Nephron progenitor cell (in vitro differentiated cells): ENCODE measurements at regions not wholly inside any gene's neighbourhood (a gene's known extent, or its start where the extent isn't known, plus 50 kb on each side); places are given as distances from the start of the nearest gene placed in this dataset.

ENCODE experiments used
- DNase-seq: peaks from one replicate; pipeline ENCODE4 v3.0.0; 2021
- H3K27ac Mint-ChIP-seq: 2 replicates; pipeline ENCODE4 v1.8.0; 2021; ENCODE audit warnings: mild to moderate bottlenecking, moderate library complexity, mixed read lengths
- H3K27me3 Mint-ChIP-seq: 2 replicates; pipeline ENCODE4 v1.8.0; 2021; ENCODE audit warnings: mild to moderate bottlenecking, low read depth, mixed read lengths; ENCODE audit not compliant: poor library complexity
- H3K36me3 Mint-ChIP-seq: 2 replicates; pipeline ENCODE4 v1.8.0; 2021; ENCODE audit warnings: low read depth, mixed read lengths
- H3K4me1 Mint-ChIP-seq: 2 replicates; pipeline ENCODE4 v1.8.0; 2021; ENCODE audit warnings: mixed read lengths
- H3K4me3 Mint-ChIP-seq: 2 replicates; pipeline ENCODE4 v1.8.0; 2021; ENCODE audit warnings: mild to moderate bottlenecking, moderate library complexity, mixed read lengths
- H3K9me3 Mint-ChIP-seq: 2 replicates; pipeline ENCODE4 v1.8.0; 2021; ENCODE audit warnings: mild to moderate bottlenecking, moderate library complexity, mixed read lengths
- TF ChIP-seq, protein P1 (sequence below): fragments of 200-600 bp; sonication (generic); IDR thresholded peaks from 2 replicates; pipeline ENCODE4 v1.5.0; 2021; ENCODE audit warnings: antibody characterized with exemption

DNA sequence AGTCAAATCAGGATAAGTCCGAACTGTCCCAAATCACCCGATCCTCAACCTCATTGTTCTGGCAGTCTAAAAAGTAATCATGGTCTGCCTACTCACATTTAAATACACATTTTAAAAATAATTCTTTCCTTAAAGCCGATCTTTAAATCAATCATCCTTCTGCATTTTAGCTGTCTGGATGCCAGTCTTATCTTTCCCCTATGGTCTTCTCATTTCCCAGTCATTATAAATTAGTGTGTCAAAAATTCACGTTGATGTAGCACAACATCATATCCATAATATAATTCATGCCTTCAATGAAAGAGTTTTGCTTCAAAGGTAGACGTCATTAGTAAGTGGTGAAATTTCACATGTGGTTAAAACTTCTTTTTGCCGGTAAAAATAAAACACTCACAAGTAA lies 108.1 kb upstream of the FRG1 start:
- no peaks in the 10 kb centered on the region for H3K27me3 Mint-ChIP-seq
- no peak overlapping the region for H3K27ac Mint-ChIP-seq
- DNase-seq = no peak
- H3K36me3 Mint-ChIP-seq = no peaks in the 10 kb centered on the region
- peaks cover 88% of the 10 kb centered on the region for H3K9me3 Mint-ChIP-seq
- no peaks in the 10 kb centered on the region for H3K4me1 Mint-ChIP-seq
- no peak overlapping the region for H3K4me3 Mint-ChIP-seq
- TF ChIP-seq, protein P1, sequence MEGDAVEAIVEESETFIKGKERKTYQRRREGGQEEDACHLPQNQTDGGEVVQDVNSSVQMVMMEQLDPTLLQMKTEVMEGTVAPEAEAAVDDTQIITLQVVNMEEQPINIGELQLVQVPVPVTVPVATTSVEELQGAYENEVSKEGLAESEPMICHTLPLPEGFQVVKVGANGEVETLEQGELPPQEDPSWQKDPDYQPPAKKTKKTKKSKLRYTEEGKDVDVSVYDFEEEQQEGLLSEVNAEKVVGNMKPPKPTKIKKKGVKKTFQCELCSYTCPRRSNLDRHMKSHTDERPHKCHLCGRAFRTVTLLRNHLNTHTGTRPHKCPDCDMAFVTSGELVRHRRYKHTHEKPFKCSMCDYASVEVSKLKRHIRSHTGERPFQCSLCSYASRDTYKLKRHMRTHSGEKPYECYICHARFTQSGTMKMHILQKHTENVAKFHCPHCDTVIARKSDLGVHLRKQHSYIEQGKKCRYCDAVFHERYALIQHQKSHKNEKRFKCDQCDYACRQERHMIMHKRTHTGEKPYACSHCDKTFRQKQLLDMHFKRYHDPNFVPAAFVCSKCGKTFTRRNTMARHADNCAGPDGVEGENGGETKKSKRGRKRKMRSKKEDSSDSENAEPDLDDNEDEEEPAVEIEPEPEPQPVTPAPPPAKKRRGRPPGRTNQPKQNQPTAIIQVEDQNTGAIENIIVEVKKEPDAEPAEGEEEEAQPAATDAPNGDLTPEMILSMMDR = no peak

DNA sequence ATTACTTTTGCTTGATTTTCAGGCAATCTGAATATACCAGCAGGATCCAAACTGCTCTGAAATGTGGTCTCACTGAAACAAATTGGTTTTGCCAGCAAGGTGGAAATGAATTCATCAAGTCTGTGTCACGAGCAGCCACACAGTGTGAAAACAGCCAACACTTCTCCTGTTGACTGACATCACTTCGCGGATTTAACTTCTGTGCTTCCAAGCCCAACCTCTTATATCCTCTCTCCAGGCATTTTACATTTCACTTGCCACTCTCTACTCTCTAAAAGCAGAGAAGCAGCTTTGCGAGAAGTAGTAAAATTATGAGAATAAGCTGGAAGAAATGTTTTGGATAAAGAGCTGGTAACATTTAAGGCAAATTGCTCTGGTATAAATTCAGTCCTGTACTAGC lies 106.1 kb upstream of the FRG1 start:
- Mint-ChIP-seq H3K4me1 (no peaks in the 10 kb centered on the region), H3K27ac (no peak overlapping the region), H3K36me3 (no peaks in the 10 kb centered on the region), H3K4me3 (no peak overlapping the region), H3K27me3 (no peaks in the 10 kb centered on the region), H3K9me3 (peaks cover 86% of the 10 kb centered on the region)
- DNase-seq = no peak
- TF ChIP-seq, protein P1 = no peak

DNA sequence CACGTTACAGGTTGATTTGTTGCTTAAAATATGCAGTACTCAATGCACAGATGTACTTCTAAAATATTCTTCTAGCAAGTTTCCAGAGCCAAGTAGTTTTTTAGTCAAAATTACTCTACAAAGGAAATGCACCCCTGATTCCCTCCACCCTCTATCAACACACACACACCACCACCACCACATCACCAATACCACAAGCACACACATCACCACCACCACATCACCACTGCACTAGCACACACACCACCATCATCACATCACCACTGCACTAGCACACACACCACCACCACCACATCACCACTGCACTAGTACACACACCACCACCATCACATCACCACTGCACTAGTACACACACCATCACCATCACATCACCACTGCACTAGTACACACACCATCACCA lies 105.2 kb upstream of the FRG1 start:
- no peak overlapping the region for H3K4me3 Mint-ChIP-seq
- H3K9me3 Mint-ChIP-seq = peaks cover 77% of the 10 kb centered on the region
- no peaks in the 10 kb centered on the region for H3K27me3 Mint-ChIP-seq

DNA sequence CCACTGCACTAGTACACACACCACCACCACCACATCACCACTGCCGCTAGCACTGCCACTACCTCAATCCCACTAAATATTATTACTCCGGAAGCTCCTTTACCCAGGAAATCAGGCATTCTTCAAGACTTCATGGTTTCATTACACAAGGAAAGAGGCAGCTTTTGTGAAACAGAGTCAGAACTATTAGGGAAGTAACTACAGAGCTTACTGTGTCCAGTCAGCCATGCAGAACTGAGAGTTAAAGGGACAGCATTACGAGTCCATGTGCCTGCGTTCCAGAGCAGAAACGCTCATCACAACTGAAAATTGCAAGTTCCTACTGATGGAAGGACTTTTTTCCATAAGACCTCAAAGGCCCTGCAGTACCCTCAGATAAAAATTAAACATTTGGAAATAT lies 103.2 kb upstream of the FRG1 start:
- H3K27me3 Mint-ChIP-seq = no peaks in the 10 kb centered on the region
- peaks cover 57% of the 10 kb centered on the region for H3K9me3 Mint-ChIP-seq
- no peaks in the 10 kb centered on the region for H3K4me1 Mint-ChIP-seq
- TF ChIP-seq, protein P1 = no peak
- H3K4me3 Mint-ChIP-seq = no peak overlapping the region
- H3K27ac Mint-ChIP-seq = no peak overlapping the region
- DNase-seq = no peak
- H3K36me3 Mint-ChIP-seq = no peaks in the 10 kb centered on the region

More for the DNA sequence above, 105.2 kb upstream of the FRG1 start:
- TF ChIP-seq, protein P1 = no peak
- Mint-ChIP-seq H3K36me3 (no peaks in the 10 kb centered on the region), H3K4me1 (no peaks in the 10 kb centered on the region), H3K27ac (no peak overlapping the region)
- DNase-seq = no peak

DNA sequence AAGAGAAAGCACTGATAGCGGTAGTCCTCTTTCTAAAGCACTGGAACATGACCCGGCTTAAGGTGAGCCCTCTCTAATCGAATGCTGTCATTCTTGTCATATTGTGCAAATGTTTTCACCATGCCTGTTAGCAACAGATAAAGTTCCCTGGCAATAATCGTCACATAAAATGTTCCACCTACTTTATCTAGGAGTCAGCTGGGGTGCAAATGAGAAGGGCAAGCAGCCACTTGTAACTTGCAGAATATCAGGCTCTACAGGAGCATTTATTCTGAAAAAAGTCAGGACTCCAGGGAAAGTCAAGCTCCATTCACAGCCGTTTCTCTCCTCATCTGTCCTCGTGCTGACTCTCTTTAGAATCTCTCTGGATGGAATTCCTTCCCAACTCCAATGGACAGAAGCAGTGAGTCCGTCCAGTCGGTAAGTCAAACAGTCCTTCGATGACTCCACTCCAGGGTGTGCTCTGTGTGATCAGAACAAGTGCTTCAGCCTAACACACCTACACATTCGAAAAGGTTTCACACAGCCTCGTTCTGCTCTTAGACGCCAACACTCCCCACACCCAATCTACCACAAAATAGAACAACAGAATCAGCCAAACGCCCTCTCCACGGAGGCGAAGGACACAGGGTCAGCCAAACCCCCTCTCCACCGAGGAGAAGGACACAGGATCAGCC lies 101.7 kb upstream of the FRG1 start:
- no peak for DNase-seq
- no peaks in the 10 kb centered on the region for H3K4me1 Mint-ChIP-seq
- H3K36me3 Mint-ChIP-seq = no peaks in the 10 kb centered on the region
- no peak overlapping the region for H3K4me3 Mint-ChIP-seq
- H3K9me3 Mint-ChIP-seq = peaks cover 43% of the 10 kb centered on the region
- no peak overlapping the region for H3K27ac Mint-ChIP-seq
- TF ChIP-seq, protein P1 = no peak
- no peaks in the 10 kb centered on the region for H3K27me3 Mint-ChIP-seq

DNA sequence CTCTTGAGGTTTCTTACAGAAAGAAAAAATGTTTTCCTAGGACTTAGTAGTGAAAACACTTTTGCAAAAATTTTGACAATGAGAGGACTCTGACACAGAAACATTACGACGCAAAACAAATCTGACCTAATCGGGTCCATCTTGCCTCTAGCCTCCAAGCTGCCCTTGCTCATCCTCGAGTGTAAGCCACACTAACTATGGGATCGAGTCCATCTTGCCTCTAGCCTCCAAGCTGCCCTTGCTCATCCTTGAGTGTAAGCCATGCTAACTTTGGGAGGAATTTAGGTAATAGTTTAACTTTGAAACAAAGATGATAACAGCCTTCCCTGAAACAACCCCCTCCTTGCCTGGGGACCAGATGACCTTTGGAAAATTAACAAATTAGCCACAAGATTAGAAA lies 100.3 kb upstream of the FRG1 start:
- peaks cover 34% of the 10 kb centered on the region for H3K9me3 Mint-ChIP-seq
- H3K4me1 Mint-ChIP-seq = no peaks in the 10 kb centered on the region
- H3K36me3 Mint-ChIP-seq = no peaks in the 10 kb centered on the region
- no peak for DNase-seq
- TF ChIP-seq, protein P1 = no peak
- H3K4me3 Mint-ChIP-seq = no peak overlapping the region
- no peaks in the 10 kb centered on the region for H3K27me3 Mint-ChIP-seq
- no peak overlapping the region for H3K27ac Mint-ChIP-seq
